HL-60 (cell line): ENCODE measurements at regions not wholly inside any gene's neighbourhood (a gene's known extent, or its start where the extent isn't known, plus 50 kb on each side); places are given as distances from the start of the nearest gene placed in this dataset.

Experiments
- DNase-seq, 2 experiments: peaks; one replicate each; pipeline ENCODE4 v3.0.0-alpha.2; 2010 to 2020; ENCODE audit warnings: low read depth in 1 of 2, low spot score in 1 of 2
- H3K27ac ChIP-seq: fragments of 250-450 bp; sonication (Bioruptor Pico); replicated peaks from 2 replicates; pipeline ENCODE4 v1.5.1; 2020; ENCODE audit warnings: mild to moderate bottlenecking, moderate library complexity
- H3K27me3 ChIP-seq: fragments of 250-450 bp; sonication (Bioruptor Pico); 2 replicates; pipeline ENCODE4 v1.5.1; 2021; ENCODE audit warnings: mild to moderate bottlenecking, moderate library complexity; ENCODE audit not compliant: insufficient read depth, poor library complexity, severe bottlenecking
- H3K4me3 ChIP-seq: replicated peaks from 2 replicates; pipeline ENCODE4 v1.5.1; 2011; ENCODE audit warnings: mild to moderate bottlenecking, control low read depth, low read length; ENCODE audit not compliant: insufficient read depth
- GABPA ChIP-seq: IDR thresholded peaks from 2 replicates; pipeline ENCODE4 v1.6.1; 2012; ENCODE audit warnings: low read depth
- POLR2AphosphoS5 ChIP-seq: IDR thresholded peaks from 2 replicates; pipeline ENCODE4 v1.6.1; 2012; ENCODE audit warnings: low read depth
- REST ChIP-seq: IDR thresholded peaks from 2 replicates; pipeline ENCODE4 v1.6.1; 2012; ENCODE audit warnings: low read depth; ENCODE audit not compliant: insufficient replicate concordance
- SPI1 ChIP-seq: IDR thresholded peaks from 2 replicates; pipeline ENCODE4 v1.6.1; 2012; ENCODE audit warnings: low read depth, mild to moderate bottlenecking, borderline replicate concordance
- TF ChIP-seq, protein P1 (sequence below): IDR thresholded peaks from one replicate; pipeline ENCODE4 v1.5.1; 2011; ENCODE audit warnings: low read length, control low read depth, inconsistent platforms; ENCODE audit not compliant: insufficient read depth

DNA sequence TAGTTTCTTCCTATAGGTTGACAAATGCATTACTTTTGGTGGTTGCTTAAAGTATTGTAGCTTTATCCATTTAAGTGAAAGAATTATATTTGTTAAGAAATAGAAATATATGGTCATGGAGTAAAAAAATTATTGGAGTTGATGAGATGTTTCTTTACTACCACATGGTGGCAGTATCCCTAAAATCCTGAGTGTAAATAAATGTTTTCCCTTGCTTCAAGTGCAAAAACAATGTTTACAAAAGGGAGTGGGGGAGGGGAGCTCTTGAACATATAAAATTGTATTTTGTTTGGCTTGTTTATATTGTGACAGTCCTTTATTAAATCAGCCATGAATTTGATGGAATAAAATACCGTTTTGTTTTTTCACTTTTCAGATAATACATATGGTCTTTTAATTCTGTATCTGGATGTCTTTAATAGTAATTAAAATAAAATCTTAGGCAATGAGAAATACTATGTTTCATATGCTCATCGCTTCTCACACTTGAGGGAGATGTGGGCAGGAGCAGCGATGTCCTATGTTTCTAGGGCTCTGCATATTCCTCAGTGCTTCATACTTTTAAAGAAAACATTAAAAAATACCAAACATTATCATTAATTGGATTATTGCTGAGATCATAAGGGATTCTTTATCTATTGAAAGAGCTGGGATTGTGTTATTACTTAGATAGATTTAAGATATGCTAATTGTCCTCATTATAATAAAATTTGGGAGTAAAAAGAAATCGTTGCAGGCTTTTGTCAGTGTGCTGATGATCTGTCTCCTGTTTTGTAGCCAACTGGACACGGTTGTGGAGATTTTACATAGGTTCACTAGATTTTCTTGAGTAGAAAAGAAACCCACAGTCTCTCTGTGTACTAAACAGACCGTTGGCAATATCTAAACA is 349.7 kb downstream of the TUSC7 start:
- DNase-seq, result peak in 1 of 2 experiments; percentile 12

DNA sequence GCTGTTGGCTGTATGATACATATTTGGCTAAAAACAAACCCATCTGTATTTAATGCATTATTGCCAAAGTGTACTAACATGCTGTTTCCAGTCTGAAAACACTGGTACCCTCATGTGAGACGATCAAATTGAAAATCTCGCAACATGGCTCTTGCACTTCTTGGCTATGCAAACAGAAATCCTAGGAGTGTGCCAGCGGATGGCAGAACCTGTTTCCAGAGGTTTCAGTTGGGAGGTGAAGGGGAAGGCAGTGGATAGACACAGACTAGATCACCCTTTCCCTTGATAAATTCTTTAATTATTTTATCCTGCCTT is 350.3 kb downstream of the TUSC7 start:
- DNase-seq, result no peak
- Histone ChIP-seq H3K4me3 (no peak overlapping the region), H3K27ac (no peak overlapping the region), H3K27me3 (no peaks in the 10 kb centered on the region)
- TF ChIP-seq POLR2AphosphoS5, result no peak
- TF ChIP-seq, protein P1, sequence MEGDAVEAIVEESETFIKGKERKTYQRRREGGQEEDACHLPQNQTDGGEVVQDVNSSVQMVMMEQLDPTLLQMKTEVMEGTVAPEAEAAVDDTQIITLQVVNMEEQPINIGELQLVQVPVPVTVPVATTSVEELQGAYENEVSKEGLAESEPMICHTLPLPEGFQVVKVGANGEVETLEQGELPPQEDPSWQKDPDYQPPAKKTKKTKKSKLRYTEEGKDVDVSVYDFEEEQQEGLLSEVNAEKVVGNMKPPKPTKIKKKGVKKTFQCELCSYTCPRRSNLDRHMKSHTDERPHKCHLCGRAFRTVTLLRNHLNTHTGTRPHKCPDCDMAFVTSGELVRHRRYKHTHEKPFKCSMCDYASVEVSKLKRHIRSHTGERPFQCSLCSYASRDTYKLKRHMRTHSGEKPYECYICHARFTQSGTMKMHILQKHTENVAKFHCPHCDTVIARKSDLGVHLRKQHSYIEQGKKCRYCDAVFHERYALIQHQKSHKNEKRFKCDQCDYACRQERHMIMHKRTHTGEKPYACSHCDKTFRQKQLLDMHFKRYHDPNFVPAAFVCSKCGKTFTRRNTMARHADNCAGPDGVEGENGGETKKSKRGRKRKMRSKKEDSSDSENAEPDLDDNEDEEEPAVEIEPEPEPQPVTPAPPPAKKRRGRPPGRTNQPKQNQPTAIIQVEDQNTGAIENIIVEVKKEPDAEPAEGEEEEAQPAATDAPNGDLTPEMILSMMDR, result no peak

More for the DNA sequence above, 349.7 kb downstream of the TUSC7 start:
- no peak overlapping the region for H3K27ac ChIP-seq
- TF ChIP-seq, protein P1, result peak; percentile 17
- no peak for TF ChIP-seq GABPA
- H3K4me3 ChIP-seq, result no peak overlapping the region
- H3K27me3 ChIP-seq, result no peaks in the 10 kb centered on the region

DNA sequence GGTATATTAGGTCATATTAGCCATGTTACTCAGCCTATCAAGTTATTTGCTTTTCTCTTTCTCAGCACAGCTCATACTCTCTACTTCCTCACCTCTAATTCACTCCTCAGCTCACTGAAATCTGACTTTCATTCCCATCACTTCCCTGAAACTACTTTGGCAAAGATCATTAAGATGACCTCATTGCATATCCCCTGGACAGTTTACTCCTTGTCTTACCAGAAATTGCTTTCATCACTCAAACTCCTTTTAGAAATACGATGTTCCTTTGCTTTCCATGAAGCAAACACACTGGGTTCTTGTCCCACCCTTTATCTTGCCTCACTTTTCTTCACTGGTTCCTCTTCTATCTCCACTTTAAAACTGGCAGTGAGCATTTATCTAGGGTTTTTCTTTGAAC is 354.4 kb downstream of the TUSC7 start:
- Histone ChIP-seq H3K27ac (no peak overlapping the region), H3K27me3 (no peaks in the 10 kb centered on the region), H3K4me3 (no peak overlapping the region)
- TF ChIP-seq SPI1 (no peak), REST (no peak), POLR2AphosphoS5 (no peak), GABPA (no peak)
- TF ChIP-seq, protein P1, result no peak
- no peak for DNase-seq

DNA sequence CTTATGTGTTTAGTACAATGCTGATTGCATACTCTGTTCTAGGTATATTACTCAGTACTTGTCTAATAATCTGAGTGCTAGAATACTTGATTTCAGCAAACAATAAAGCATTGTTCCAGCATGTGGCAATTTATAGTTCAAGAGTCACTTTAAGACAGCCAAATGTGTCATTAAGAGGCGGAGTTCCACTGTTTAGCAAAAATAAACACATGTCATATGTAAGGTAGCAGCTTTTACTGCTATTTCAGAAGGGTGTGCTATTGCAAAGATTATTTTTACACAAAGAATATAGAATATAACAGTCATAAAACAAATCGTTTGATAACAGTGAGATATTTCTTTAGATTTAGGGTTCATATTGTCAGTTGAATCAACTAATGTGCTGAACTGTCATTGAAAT is 358.7 kb downstream of the TUSC7 start:
- Histone ChIP-seq H3K27ac (no peak overlapping the region), H3K27me3 (no peaks in the 10 kb centered on the region), H3K4me3 (no peak overlapping the region)
- DNase-seq, result no peak
- TF ChIP-seq SPI1 (no peak), POLR2AphosphoS5 (no peak), REST (no peak), GABPA (no peak)
- TF ChIP-seq, protein P1, result no peak
